Liver (tissue), 3 donors: ENCODE measurements at regions not wholly inside any gene's neighbourhood (a gene's known extent, or its start where the extent isn't known, plus 50 kb on each side); places are given as distances from the start of the nearest gene placed in this dataset.

Experiments used
- ATF3 ChIP-seq: IDR thresholded peaks from 2 replicates; pipeline ENCODE4 v1.6.1; 2016; ENCODE audit warnings: antibody characterized with exemption
- CTCF ChIP-seq: fragments of 150-350 bp; IDR thresholded peaks from 2 replicates; pipeline ENCODE4 v1.5.1; 2017; ENCODE audit warnings: improper control_type of control experiment, low read depth, low read length; ENCODE audit not compliant: missing input control
- GABPA ChIP-seq, 2 donors: IDR thresholded peaks in 1 of 2; conservative IDR thresholded peaks in 1 of 2; 2 replicates each; pipeline ENCODE4 v1.6.1; 2016; ENCODE audit warnings: antibody characterized with exemption in 2 of 2, mild to moderate bottlenecking in 1 of 2, moderate library complexity in 1 of 2
- YY1 ChIP-seq: IDR thresholded peaks from 2 replicates; pipeline ENCODE4 v1.6.1; 2016; ENCODE audit warnings: antibody characterized with exemption, mild to moderate bottlenecking
- donor health status: healthy.
- donor health status: healthy.

GRCh38 chr12:28794786-28795185, 354.3 kb upstream of the FAR2 start:
- TF ChIP-seq ATF3 (no peak), CTCF (no peak), YY1 (no peak), GABPA (IDR thresholded peaks at IDR 0.05 in 1 of 2, conservative IDR thresholded peaks at IDR 0.05 in 1 of 2) (no peak)
